ENCODE measurements at regions not wholly inside any gene's neighbourhood (a gene's known extent, or its start where the extent isn't known, plus 50 kb on each side); places are given as distances from the start of the nearest gene placed in this dataset.

DNA sequence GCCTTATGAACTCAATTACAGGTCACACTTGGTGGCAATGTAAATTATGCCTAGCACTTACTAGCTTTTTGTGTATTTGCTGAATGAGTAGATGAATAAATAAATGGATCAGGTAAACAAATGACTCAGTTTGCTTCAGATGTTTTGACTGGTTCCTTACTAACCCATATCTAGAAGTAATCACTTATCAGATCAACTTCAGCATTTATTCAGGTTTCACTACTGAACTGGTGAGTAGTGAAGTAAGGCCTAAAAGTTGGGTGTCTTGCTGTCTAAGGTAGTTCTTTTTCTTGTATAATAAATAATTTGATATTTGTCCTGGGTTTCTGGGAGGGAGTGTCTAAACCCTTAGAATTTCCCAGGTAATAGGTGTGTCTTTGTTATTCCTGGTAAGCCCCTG is 205.0 kb downstream of the UXS1 start:
- H3K4me3 ChIP-seq = no peak overlapping the region
- H3K4me2 ChIP-seq (ENCODE audit: insufficient read depth, low read length) = no peak overlapping the region
- no peak overlapping the region for H3K9ac ChIP-seq (ENCODE audit: insufficient read depth in 1 of 2, low read depth in 2 of 2, low read length in 2 of 2)
- H3K79me2 ChIP-seq (ENCODE audit: control insufficient read depth, insufficient read depth, low read length) = no peaks in the 10 kb centered on the region
- no peaks in the 10 kb centered on the region for H3K4me1 ChIP-seq (replicated peaks in 1 of 2; ENCODE audit: control insufficient read depth in 2 of 2, insufficient read depth in 2 of 2, low read length in 2 of 2)
- TF ChIP-seq ZNF699 (CRISPR knock-in tag; IDR thresholded peaks at IDR 0.05; ENCODE audit: insufficient replicate concordance) (no peak), FOXK1 (CRISPR knock-in tag; IDR thresholded peaks at IDR 0.05; ENCODE audit: borderline replicate concordance) (no peak), STAT5B (CRISPR knock-in tag; IDR thresholded peaks at IDR 0.05) (no peak), PML (IDR thresholded peaks at IDR 0.05; ENCODE audit: low read length) (no peak)
- TF ChIP-seq, protein P1, sequence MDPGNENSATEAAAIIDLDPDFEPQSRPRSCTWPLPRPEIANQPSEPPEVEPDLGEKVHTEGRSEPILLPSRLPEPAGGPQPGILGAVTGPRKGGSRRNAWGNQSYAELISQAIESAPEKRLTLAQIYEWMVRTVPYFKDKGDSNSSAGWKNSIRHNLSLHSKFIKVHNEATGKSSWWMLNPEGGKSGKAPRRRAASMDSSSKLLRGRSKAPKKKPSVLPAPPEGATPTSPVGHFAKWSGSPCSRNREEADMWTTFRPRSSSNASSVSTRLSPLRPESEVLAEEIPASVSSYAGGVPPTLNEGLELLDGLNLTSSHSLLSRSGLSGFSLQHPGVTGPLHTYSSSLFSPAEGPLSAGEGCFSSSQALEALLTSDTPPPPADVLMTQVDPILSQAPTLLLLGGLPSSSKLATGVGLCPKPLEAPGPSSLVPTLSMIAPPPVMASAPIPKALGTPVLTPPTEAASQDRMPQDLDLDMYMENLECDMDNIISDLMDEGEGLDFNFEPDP (CRISPR knock-in tag; IDR thresholded peaks at IDR 0.05) = no peak
- TF ChIP-seq, protein P2, sequence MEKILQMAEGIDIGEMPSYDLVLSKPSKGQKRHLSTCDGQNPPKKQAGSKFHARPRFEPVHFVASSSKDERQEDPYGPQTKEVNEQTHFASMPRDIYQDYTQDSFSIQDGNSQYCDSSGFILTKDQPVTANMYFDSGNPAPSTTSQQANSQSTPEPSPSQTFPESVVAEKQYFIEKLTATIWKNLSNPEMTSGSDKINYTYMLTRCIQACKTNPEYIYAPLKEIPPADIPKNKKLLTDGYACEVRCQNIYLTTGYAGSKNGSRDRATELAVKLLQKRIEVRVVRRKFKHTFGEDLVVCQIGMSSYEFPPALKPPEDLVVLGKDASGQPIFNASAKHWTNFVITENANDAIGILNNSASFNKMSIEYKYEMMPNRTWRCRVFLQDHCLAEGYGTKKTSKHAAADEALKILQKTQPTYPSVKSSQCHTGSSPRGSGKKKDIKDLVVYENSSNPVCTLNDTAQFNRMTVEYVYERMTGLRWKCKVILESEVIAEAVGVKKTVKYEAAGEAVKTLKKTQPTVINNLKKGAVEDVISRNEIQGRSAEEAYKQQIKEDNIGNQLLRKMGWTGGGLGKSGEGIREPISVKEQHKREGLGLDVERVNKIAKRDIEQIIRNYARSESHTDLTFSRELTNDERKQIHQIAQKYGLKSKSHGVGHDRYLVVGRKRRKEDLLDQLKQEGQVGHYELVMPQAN (IDR thresholded peaks at IDR 0.05; ENCODE audit: borderline replicate concordance) = no peak
- CTCF ChIA-PET (ENCODE audit: low intra/inter-chr PET ratio) = no interaction called here
- no peak overlapping the region for H3K27ac ChIP-seq (ENCODE audit: extremely low read depth, low read depth, low read length)
- H3K36me3 ChIP-seq (ENCODE audit: control insufficient read depth, insufficient read depth, low read length) = no peaks in the 10 kb centered on the region
- BruUV-seq (replicated peaks) = no TSS peak
- no peak for DNase-seq (ENCODE audit: extremely low read depth in 1 of 4, low spot score in 3 of 4)
- no peak for FAIRE-seq
- POLR2A ChIA-PET = no interaction called here
- in situ Hi-C loops (cut with MboI) = no loop called here
- no peaks in the 10 kb centered on the region for H3K27me3 ChIP-seq (ENCODE audit: control insufficient read depth in 2 of 2, insufficient read depth in 2 of 2, low read length in 2 of 2)
- intact Hi-C loops (cut with micrococcal nuclease) = no loop called here
- H3K9me1 ChIP-seq (ENCODE audit: control insufficient read depth, insufficient read depth, low read length) = no peaks in the 10 kb centered on the region
- H2AFZ ChIP-seq (ENCODE audit: low read depth, low read length) = no peak overlapping the region
- no peak for ATAC-seq
- no peaks in the 10 kb centered on the region for H3K9me3 ChIP-seq (replicated peaks; ENCODE audit: control insufficient read depth, insufficient read depth, low read depth, low read length)
- no peaks in the 10 kb centered on the region for H4K20me1 ChIP-seq (replicated peaks; ENCODE audit: control insufficient read depth, insufficient read depth, low read length)
